Neural cell (in vitro differentiated cells): ENCODE measurements at regions not wholly inside any gene's neighbourhood (a gene's known extent, or its start where the extent isn't known, plus 50 kb on each side); places are given as distances from the start of the nearest gene placed in this dataset.

Source experiments
- H2AFZ ChIP-seq: fragments of 200-600, 300-800 bp; sonication (generic), shearing (Covaris generic); 2 replicates; pipeline ENCODE4 v1.6.0; 2014; ENCODE audit warnings: low read depth, mild to moderate bottlenecking, antibody characterized with exemption, low read length, moderate library complexity
- H3F3A ChIP-seq: fragments of 200-600 bp; shearing (Covaris generic); 2 replicates; pipeline ENCODE4 v1.6.1; 2016; ENCODE audit warnings: mild to moderate bottlenecking, moderate library complexity, mixed read lengths, antibody characterized with exemption, low read length; ENCODE audit not compliant: insufficient read depth, poor library complexity, severe bottlenecking
- H3K27ac ChIP-seq: fragments of 200-600, 300-800 bp; sonication (generic), shearing (Covaris generic); 2 replicates; pipeline ENCODE4 v1.5.1; 2014; ENCODE audit warnings: mild to moderate bottlenecking, low read length, moderate library complexity
- H3K27me3 ChIP-seq: fragments of 300-800, 200-600 bp; sonication (generic), shearing (Covaris generic); 2 replicates; pipeline ENCODE4 v1.6.0; 2014; ENCODE audit warnings: mild to moderate bottlenecking, low read depth, low read length, moderate library complexity; ENCODE audit not compliant: insufficient read depth
- H3K36me3 ChIP-seq: fragments of 300-800, 200-600 bp; sonication (generic), shearing (Covaris generic); 2 replicates; pipeline ENCODE4 v1.5.1; 2014; ENCODE audit warnings: mild to moderate bottlenecking, antibody characterized with exemption, low read length, moderate library complexity; ENCODE audit not compliant: insufficient read depth
- H3K4me2 ChIP-seq: fragments of 300-800, 200-600 bp; sonication (generic), shearing (Covaris generic); 2 replicates; pipeline ENCODE4 v1.6.0; 2014; ENCODE audit warnings: mild to moderate bottlenecking, low read length
- H3K4me3 ChIP-seq: fragments of 300-800, 200-600 bp; sonication (generic), shearing (Covaris generic); 2 replicates; pipeline ENCODE4 v1.5.1; 2014; ENCODE audit warnings: mild to moderate bottlenecking, low read length, moderate library complexity
- H3K79me2 ChIP-seq: fragments of 200-600 bp; shearing (Covaris generic); replicated peaks from 2 replicates; pipeline ENCODE4 v1.6.0; 2014; ENCODE audit warnings: mild to moderate bottlenecking, low read length, moderate library complexity; ENCODE audit not compliant: insufficient read depth
- H3K9ac ChIP-seq: fragments of 300-800, 200-600 bp; sonication (generic), shearing (Covaris generic); 2 replicates; pipeline ENCODE4 v1.6.1; 2016; ENCODE audit warnings: mild to moderate bottlenecking, low read length, mixed read lengths
- H3K9me2 ChIP-seq: fragments of 200-600 bp; shearing (Covaris generic); 2 replicates; pipeline ENCODE4 v1.6.1; 2016; ENCODE audit warnings: mild to moderate bottlenecking, low read length, mixed read lengths; ENCODE audit not compliant: insufficient read depth
- H3K9me3 ChIP-seq: fragments of 200-600, 300-800 bp; sonication (generic), shearing (Covaris generic); 2 replicates; pipeline ENCODE4 v1.6.1; 2016; ENCODE audit warnings: mild to moderate bottlenecking, mixed run types, low read length, moderate library complexity, mixed read lengths
- H4K20me1 ChIP-seq: fragments of 200-600 bp; shearing (Covaris generic); 2 replicates; pipeline ENCODE4 v1.6.1; 2016; ENCODE audit warnings: mild to moderate bottlenecking, mixed run types; ENCODE audit not compliant: insufficient read depth
- EP300 ChIP-seq: fragments of 450-650 bp; conservative IDR thresholded peaks from 2 replicates; pipeline ENCODE4 v1.6.1; 2014; ENCODE audit warnings: antibody characterized with exemption, mild to moderate bottlenecking, moderate library complexity; ENCODE audit not compliant: poor library complexity, severe bottlenecking
- EZH2 ChIP-seq: fragments of 200-600, 300-800 bp; shearing (Covaris generic), sonication (generic); IDR thresholded peaks from 2 replicates; pipeline ENCODE4 v1.6.1; 2014; ENCODE audit warnings: antibody characterized with exemption, low read length, borderline replicate concordance, mild to moderate bottlenecking; ENCODE audit not compliant: insufficient read depth, poor library complexity, severe bottlenecking
- MXI1 ChIP-seq: fragments of 450-650 bp; conservative IDR thresholded peaks from 2 replicates; pipeline ENCODE4 v1.6.1; 2014; ENCODE audit warnings: antibody characterized with exemption, mild to moderate bottlenecking; ENCODE audit not compliant: poor library complexity, severe bottlenecking
- POLR2AphosphoS5 ChIP-seq: IDR thresholded peaks from 2 replicates; pipeline ENCODE4 v1.6.1; 2012
- RAD21 ChIP-seq: fragments of 450-650 bp; conservative IDR thresholded peaks from 2 replicates; pipeline ENCODE4 v1.6.1; 2014; ENCODE audit warnings: antibody characterized with exemption, mild to moderate bottlenecking, moderate library complexity
- REST ChIP-seq: IDR thresholded peaks from 2 replicates; pipeline ENCODE4 v1.6.1; 2012; ENCODE audit warnings: borderline replicate concordance
- SMC3 ChIP-seq: fragments of 450-650 bp; conservative IDR thresholded peaks from 2 replicates; pipeline ENCODE4 v1.6.1; 2014; ENCODE audit warnings: antibody characterized with exemption, mild to moderate bottlenecking, moderate library complexity; ENCODE audit not compliant: poor library complexity
- TAF1 ChIP-seq: IDR thresholded peaks from 2 replicates; pipeline ENCODE4 v1.6.1; 2012; ENCODE audit warnings: low read depth
- TF ChIP-seq, protein P1 (sequence below): fragments of 450-650 bp; IDR thresholded peaks from 2 replicates; pipeline ENCODE4 v1.5.1; 2014; ENCODE audit warnings: antibody characterized with exemption, mild to moderate bottlenecking, moderate library complexity; ENCODE audit not compliant: poor library complexity, severe bottlenecking

DNA sequence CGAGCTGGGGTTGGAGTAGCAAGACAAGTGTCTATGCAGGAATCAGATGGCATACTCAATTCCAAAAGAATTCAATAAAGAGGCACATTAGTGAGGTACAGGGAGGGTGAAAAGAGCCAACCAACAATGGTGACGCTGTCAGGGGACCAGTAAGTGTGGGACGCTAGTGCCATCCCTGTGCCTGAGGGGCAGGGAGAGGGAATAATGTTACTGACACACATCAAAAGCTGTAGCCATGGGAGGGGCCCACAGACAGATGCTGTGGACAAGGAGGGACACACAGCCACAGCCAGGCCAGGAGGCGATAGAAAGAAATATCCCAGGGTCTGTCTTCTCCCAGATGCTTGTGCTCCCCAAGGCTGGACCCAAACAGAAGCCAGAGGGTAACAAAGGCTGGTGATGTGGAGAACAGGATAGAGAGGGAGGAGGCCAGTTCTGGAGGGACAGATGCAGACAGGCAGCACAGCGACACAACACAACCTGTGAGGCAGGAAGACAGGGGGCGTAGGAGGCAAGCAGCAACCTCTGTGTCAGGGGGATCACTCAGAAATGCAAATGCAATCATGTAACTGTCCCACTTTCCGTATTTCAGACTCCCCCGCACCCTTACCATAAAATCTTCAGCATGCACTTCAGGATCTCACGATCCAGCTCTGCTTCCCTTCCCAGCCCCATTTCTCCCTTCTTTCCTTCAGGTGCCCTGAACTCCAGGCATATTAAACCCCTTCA, 240.5 kb upstream of the FZD8 start:
- TF ChIP-seq SMC3 (no peak), EP300 (no peak), EZH2 (no peak), MXI1 (no peak), REST (no peak)
- TF ChIP-seq, protein P1, sequence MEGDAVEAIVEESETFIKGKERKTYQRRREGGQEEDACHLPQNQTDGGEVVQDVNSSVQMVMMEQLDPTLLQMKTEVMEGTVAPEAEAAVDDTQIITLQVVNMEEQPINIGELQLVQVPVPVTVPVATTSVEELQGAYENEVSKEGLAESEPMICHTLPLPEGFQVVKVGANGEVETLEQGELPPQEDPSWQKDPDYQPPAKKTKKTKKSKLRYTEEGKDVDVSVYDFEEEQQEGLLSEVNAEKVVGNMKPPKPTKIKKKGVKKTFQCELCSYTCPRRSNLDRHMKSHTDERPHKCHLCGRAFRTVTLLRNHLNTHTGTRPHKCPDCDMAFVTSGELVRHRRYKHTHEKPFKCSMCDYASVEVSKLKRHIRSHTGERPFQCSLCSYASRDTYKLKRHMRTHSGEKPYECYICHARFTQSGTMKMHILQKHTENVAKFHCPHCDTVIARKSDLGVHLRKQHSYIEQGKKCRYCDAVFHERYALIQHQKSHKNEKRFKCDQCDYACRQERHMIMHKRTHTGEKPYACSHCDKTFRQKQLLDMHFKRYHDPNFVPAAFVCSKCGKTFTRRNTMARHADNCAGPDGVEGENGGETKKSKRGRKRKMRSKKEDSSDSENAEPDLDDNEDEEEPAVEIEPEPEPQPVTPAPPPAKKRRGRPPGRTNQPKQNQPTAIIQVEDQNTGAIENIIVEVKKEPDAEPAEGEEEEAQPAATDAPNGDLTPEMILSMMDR, result no peak
- H3K79me2 ChIP-seq, result no peaks in the 10 kb centered on the region
- no peak overlapping the region for H2AFZ ChIP-seq
- no peak overlapping the region for H3K9ac ChIP-seq
- H4K20me1 ChIP-seq, result no peaks in the 10 kb centered on the region
- H3K27me3 ChIP-seq, result no peaks in the 10 kb centered on the region
- no peak overlapping the region for H3K4me2 ChIP-seq
- H3K9me3 ChIP-seq, result no peaks in the 10 kb centered on the region
- H3F3A ChIP-seq, result no peaks in the 10 kb centered on the region
- H3K36me3 ChIP-seq, result no peaks in the 10 kb centered on the region
- H3K4me3 ChIP-seq, result no peak overlapping the region
- no peak overlapping the region for H3K27ac ChIP-seq
- H3K9me2 ChIP-seq, result no peaks in the 10 kb centered on the region

DNA sequence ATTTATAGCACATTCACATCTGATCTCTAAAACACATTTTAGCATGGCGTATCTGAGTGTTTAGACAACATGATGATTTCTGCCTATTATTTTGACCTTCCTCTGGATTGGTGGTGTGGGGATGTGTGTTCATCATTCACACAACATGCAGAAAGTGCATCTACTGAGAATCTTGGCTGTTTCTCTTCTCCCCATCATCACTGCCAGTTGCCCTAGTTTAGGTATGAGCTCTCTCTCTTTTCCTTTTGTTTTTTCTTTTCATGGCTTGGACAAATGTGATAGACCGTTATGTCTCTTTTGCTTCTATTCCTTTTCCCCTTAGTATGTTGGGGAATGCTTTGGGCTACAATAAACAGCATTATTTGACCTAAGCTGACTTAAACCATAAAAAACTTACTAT, 239.2 kb upstream of the FZD8 start:
- Histone ChIP-seq H3K27ac (no peak overlapping the region), H3K4me3 (no peak overlapping the region), H3K27me3 (no peaks in the 10 kb centered on the region), H3K79me2 (no peaks in the 10 kb centered on the region), H3K4me2 (no peak overlapping the region), H3K9ac (no peak overlapping the region), H3K36me3 (no peaks in the 10 kb centered on the region), H3K9me2 (no peaks in the 10 kb centered on the region), H3F3A (no peaks in the 10 kb centered on the region), H4K20me1 (no peaks in the 10 kb centered on the region), H3K9me3 (no peaks in the 10 kb centered on the region), H2AFZ (no peak overlapping the region)
- TF ChIP-seq EP300, result no peak
- TF ChIP-seq, protein P1, result no peak
- no peak for TF ChIP-seq REST
- TF ChIP-seq SMC3, result no peak
- TF ChIP-seq RAD21, result no peak
- TF ChIP-seq MXI1, result no peak
- no peak for TF ChIP-seq TAF1
- no peak for TF ChIP-seq EZH2
- TF ChIP-seq POLR2AphosphoS5, result no peak
